OCI-LY1 (cell line): ENCODE measurements at regions not wholly inside any gene's neighbourhood (a gene's known extent, or its start where the extent isn't known, plus 50 kb on each side); places are given as distances from the start of the nearest gene placed in this dataset.

Experiments used
- H2AFZ ChIP-seq: fragments of 200-600 bp; sonication (generic), shearing (Covaris generic); 2 replicates; pipeline ENCODE4 v1.6.0; 2014; ENCODE audit warnings: antibody characterized with exemption, mild to moderate bottlenecking, low read length
- H3F3A ChIP-seq: fragments of 200-600 bp; sonication (generic), shearing (Covaris generic); 2 replicates; pipeline ENCODE4 v1.6.0; 2014; ENCODE audit warnings: mild to moderate bottlenecking, antibody characterized with exemption, low read length, moderate library complexity; ENCODE audit not compliant: insufficient read depth
- H3K27ac ChIP-seq: fragments of 200-600 bp; sonication (generic); 2 replicates; pipeline ENCODE4 v1.5.1; 2014; ENCODE audit warnings: low read length, mixed run types, mild to moderate bottlenecking, low read depth; ENCODE audit not compliant: poor library complexity, severe bottlenecking
- H3K27me3 ChIP-seq: fragments of 200-600 bp; sonication (generic); 2 replicates; pipeline ENCODE4 v1.6.0; 2014; ENCODE audit warnings: antibody characterized with exemption, mild to moderate bottlenecking, low read length, moderate library complexity; ENCODE audit not compliant: insufficient read depth
- H3K36me3 ChIP-seq: fragments of 200-600 bp; sonication (generic); 2 replicates; pipeline ENCODE4 v1.6.1; 2014; ENCODE audit warnings: mild to moderate bottlenecking, antibody characterized with exemption, low read length, moderate library complexity, mixed read lengths; ENCODE audit not compliant: insufficient read depth
- H3K4me1 ChIP-seq: fragments of 200-600 bp; sonication (generic); 2 replicates; pipeline ENCODE4 v1.5.1; 2014; ENCODE audit warnings: mild to moderate bottlenecking, low read length, moderate library complexity; ENCODE audit not compliant: insufficient read depth, severe bottlenecking
- H3K4me2 ChIP-seq: fragments of 200-600 bp; sonication (generic), shearing (Covaris generic); 2 replicates; pipeline ENCODE4 v1.6.1; 2014; ENCODE audit warnings: low read length
- H3K4me3 ChIP-seq: fragments of 200-600 bp; sonication (generic); 2 replicates; pipeline ENCODE4 v1.5.1; 2014; ENCODE audit warnings: low read length, low read depth, mild to moderate bottlenecking, mixed read lengths; ENCODE audit not compliant: poor library complexity, severe bottlenecking
- H3K79me2 ChIP-seq: fragments of 200-600 bp; shearing (Covaris generic); 2 replicates; pipeline ENCODE4 v1.6.1; 2016; ENCODE audit warnings: mixed run types, low read length, mixed read lengths; ENCODE audit not compliant: insufficient read depth
- H3K9ac ChIP-seq: fragments of 200-600 bp; sonication (generic), shearing (Covaris generic); 2 replicates; pipeline ENCODE4 v1.6.1; 2014; ENCODE audit warnings: mild to moderate bottlenecking, low read length, mixed read lengths
- H3K9me2 ChIP-seq: fragments of 200-600 bp; sonication (generic), shearing (Covaris generic); 2 replicates; pipeline ENCODE4 v1.6.1; 2014; ENCODE audit warnings: low read depth, mild to moderate bottlenecking, low read length, mixed read lengths
- H3K9me3 ChIP-seq: fragments of 200-600 bp; shearing (Covaris generic); 2 replicates; pipeline ENCODE4 v1.6.1; 2014; ENCODE audit warnings: low read length, mixed read lengths
- H4K20me1 ChIP-seq: fragments of 200-600 bp; sonication (generic), shearing (Covaris generic); 2 replicates; pipeline ENCODE4 v1.6.0; 2016; ENCODE audit warnings: mild to moderate bottlenecking, low read length; ENCODE audit not compliant: insufficient read depth
- EZH2 ChIP-seq: fragments of 200-600 bp; sonication (generic), shearing (Covaris generic); IDR thresholded peaks from 2 replicates; pipeline ENCODE4 v1.8.0; 2017; ENCODE audit warnings: borderline replicate concordance, mixed run types, mild to moderate bottlenecking, antibody characterized with exemption, low read length, moderate library complexity, mixed read lengths
- TF ChIP-seq, protein P1 (sequence below): fragments of 200-600 bp; sonication (generic), shearing (Covaris generic); IDR thresholded peaks from 2 replicates; pipeline ENCODE4 v1.5.1; 2017; ENCODE audit warnings: mild to moderate bottlenecking, antibody characterized with exemption, low read length, moderate library complexity, mixed read lengths

GRCh38 chr7:98713165-98713810, 96.2 kb downstream of the NPTX2 start:
- Histone ChIP-seq H3K9ac (no peak overlapping the region), H2AFZ (no peak overlapping the region), H3K4me3 (no peak overlapping the region), H3K9me3 (peaks cover 9% of the 10 kb centered on the region; the same call in 1 of the 2 replicates), H3K4me1 (peaks cover 17% of the 10 kb centered on the region), H3K9me2 (no peaks in the 10 kb centered on the region), H3K27ac (no peak overlapping the region), H3K79me2 (no peaks in the 10 kb centered on the region), H3F3A (no peaks in the 10 kb centered on the region), H4K20me1 (no peaks in the 10 kb centered on the region), H3K27me3 (no peaks in the 10 kb centered on the region; the same call in 1 of the 2 replicates), H3K36me3 (no peaks in the 10 kb centered on the region; the same call in 1 of the 2 replicates), H3K4me2 (no peak overlapping the region)
- no peak for TF ChIP-seq EZH2
- TF ChIP-seq, protein P1, sequence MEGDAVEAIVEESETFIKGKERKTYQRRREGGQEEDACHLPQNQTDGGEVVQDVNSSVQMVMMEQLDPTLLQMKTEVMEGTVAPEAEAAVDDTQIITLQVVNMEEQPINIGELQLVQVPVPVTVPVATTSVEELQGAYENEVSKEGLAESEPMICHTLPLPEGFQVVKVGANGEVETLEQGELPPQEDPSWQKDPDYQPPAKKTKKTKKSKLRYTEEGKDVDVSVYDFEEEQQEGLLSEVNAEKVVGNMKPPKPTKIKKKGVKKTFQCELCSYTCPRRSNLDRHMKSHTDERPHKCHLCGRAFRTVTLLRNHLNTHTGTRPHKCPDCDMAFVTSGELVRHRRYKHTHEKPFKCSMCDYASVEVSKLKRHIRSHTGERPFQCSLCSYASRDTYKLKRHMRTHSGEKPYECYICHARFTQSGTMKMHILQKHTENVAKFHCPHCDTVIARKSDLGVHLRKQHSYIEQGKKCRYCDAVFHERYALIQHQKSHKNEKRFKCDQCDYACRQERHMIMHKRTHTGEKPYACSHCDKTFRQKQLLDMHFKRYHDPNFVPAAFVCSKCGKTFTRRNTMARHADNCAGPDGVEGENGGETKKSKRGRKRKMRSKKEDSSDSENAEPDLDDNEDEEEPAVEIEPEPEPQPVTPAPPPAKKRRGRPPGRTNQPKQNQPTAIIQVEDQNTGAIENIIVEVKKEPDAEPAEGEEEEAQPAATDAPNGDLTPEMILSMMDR = no peak

DNA sequence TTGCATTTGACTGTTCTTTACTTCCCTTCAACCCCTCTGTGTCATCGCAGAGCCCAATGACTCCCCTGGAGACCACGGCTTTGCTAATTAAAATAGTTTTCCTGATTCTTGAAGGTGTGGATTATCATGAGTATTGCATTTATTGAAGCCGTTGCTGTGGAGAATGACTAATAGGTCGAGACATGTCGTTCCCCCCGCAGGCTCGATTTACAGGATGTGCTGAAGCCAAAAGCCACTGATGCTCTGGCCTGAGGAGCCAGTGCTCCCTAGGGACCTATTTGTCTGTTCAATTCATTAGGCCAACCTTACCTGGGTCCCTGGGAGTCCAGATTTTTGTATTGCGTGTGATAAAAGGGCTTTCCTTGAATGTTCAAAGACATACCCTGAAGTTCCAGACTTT, 102.3 kb downstream of the NPTX2 start:
- H4K20me1 ChIP-seq = no peaks in the 10 kb centered on the region
- H3K4me1 ChIP-seq = peaks cover 3% of the 10 kb centered on the region
- no peak overlapping the region for H3K9ac ChIP-seq
- H3K9me3 ChIP-seq = no peaks in the 10 kb centered on the region
- H3F3A ChIP-seq = no peaks in the 10 kb centered on the region
- no peaks in the 10 kb centered on the region; the same call in 1 of the 2 replicates for H3K36me3 ChIP-seq
- H3K79me2 ChIP-seq = no peaks in the 10 kb centered on the region
- no peaks in the 10 kb centered on the region for H3K27me3 ChIP-seq
- H3K4me2 ChIP-seq = no peak overlapping the region
- H2AFZ ChIP-seq = no peak overlapping the region
- H3K4me3 ChIP-seq = no peak overlapping the region
- H3K27ac ChIP-seq = no peak overlapping the region
- no peaks in the 10 kb centered on the region for H3K9me2 ChIP-seq
- TF ChIP-seq EZH2 = no peak
- TF ChIP-seq, protein P1 = no peak

DNA sequence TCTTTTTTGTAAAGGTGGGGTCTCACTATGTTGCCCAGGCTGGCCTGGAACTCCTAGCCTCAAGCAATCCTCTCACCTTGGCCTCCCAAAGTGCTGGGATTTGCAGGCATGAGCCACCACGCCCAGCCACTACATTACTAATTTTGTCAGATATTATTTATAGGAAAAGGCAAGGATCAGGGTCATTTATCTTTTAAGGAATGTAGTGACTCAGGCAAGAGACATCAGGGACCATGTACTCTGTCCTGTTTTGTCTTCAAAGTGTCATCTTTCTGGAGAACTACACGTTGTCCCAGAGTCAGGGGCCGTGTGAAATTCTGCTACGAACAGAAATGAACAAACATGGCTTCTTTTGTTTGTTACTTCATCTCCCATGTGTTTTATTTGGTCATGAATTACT, 105.3 kb downstream of the NPTX2 start:
- Histone ChIP-seq H3K4me2 (no peak overlapping the region), H3K4me1 (peaks cover 4% of the 10 kb centered on the region), H3K9me2 (no peaks in the 10 kb centered on the region), H2AFZ (no peak overlapping the region), H3K36me3 (no peaks in the 10 kb centered on the region; the same call in 1 of the 2 replicates), H3K9ac (no peak overlapping the region), H3K4me3 (no peak overlapping the region), H3K27ac (no peak overlapping the region), H3K9me3 (no peaks in the 10 kb centered on the region), H3K27me3 (no peaks in the 10 kb centered on the region), H4K20me1 (no peaks in the 10 kb centered on the region), H3F3A (no peaks in the 10 kb centered on the region), H3K79me2 (no peaks in the 10 kb centered on the region)
- no peak for TF ChIP-seq EZH2
- TF ChIP-seq, protein P1 = no peak
